Muscle of arm (tissue), 1 donor: ENCODE measurements at regions not wholly inside any gene's neighbourhood (a gene's known extent, or its start where the extent isn't known, plus 50 kb on each side); places are given as distances from the start of the nearest gene placed in this dataset.
"Not testable (repeated sequence)": the region's sequence is repeated elsewhere in the genome, so short reads cannot be mapped to it uniquely, and the experiment has no call there.

Source experiments
- DNase-seq: peaks from one replicate; pipeline ENCODE4 v3.0.0-alpha.2; 2013

DNA sequence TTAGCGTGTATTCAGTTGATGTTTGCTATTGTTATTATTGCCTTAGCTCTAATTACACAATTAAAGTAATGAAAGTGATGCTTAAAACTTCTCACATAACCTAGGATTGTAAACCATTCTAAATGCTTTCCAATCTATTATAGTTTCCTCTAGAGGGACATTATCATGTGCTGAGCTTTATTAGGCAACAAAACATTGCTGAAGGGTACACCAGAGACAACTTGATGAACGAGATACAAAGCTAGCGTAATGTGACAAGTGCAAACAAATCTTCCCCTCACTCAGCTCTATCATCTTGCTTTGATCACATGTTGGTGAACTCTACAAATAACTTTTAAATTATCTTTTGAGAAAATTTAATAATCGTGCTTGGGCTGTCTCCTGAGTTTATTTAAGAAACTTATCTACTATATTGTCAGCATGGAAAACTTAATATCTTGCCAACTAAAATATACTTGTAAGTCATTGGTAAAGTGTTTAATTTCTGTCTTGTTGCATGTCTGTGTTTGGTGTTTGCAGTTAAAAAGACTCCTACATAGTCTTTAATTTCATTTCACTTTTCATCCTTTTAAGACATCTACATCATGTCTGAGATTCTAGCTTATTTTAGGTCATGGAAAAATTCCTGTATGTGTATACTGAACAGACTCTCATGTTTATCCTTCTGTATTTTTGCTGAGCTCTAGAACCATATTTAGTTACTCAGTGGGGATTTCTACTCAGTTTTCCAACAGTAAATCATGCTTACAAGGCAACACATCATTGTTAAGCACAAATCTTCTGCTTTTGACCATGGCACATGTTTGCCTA is 104.2 kb upstream of the ADAMTS5 start:
- DNase-seq, result no peak

DNA sequence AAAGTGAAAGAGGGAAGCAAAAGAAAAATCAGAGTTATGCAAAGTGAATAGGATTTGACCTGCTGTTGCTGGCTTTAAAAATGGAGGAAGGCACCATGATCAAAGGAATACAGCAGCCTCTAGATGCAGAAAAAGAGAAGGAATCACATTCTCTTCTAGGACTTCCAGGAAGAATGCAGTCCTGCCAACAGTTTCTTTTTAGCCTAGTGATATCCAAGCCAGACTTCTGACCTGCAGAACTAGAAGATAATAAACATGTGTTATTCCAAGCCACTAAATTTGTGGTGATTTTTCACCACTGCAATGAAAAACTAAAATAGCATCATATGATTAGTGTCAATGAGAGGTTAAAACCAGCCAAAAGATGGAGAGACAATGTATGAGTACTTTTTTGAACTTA is 101.9 kb upstream of the ADAMTS5 start:
- no peak for DNase-seq

DNA sequence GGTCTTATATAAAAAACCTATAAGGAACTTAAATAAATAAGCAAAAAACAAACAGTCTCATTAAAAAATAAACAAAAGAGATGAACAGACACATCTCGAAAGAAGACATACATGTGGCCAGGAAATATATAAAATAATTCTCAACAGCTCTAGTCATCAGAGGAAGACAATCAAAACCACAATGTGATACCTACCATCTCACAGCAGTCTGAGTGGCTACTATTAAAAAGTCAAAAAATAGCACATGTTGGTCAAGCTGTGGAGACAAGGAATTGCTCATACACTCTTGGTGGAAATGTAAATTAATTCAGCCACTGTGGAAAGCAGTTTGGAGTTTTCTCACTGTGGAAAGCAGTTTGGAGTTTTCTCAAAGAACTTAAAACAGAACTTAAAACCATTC is 100.3 kb upstream of the ADAMTS5 start:
- DNase-seq, result no peak

DNA sequence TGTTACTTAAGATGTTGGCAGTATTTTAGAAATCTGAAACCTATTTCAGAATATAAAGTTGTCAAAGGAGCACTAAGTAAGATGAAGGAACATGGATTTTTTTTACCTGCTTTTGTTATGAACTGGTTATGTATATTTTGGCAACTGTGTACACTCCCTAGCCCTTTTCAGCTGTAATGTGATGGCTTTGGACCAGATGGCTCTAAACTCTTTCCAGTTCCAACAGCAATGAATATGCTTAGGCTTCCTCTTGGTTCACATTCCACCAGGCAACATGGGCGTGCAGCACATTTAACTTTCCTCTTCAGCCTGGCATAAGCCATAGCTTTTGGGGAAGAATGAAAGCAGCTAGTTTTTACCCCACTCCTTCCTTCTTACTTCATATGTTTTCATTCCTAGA is 95.6 kb upstream of the ADAMTS5 start:
- no peak for DNase-seq

DNA sequence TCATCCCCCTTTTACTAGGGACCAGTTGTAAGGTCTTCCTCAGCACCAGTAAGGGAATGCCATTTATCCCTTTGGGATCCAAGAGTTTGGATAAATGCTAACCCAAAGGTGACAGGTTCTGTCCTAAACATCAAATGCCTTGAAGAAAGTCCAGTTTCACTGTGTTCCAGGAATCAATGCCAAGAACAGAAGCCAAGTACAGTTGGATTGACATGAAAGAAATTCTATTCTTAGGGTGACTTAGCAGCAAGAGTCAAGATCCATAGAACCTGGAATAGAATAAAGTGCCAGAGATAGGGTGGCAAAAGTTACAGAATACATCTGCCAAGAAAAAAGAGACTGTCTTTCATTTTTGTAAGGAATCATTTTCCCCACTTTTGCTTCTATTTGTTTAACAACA is 94.9 kb upstream of the ADAMTS5 start:
- no peak for DNase-seq

DNA sequence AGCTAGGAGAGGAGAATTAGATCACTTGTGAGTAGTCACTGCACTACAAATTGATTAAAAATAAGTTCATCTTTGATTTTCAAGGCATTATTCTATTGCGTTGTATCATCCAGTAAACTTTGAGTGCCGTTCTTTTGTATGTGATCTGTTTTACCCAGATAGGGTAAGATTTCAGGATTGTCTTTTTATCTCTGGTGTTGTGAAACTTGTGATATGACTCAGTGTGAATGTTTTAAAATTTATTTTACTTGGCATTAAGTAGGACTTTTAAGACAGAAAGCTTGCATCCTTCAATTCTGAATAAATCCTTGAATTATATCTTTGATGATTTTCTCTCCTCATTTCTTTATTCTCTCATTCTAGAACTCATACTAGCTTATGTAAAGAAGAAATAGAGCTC is 93.3 kb upstream of the ADAMTS5 start:
- no peak for DNase-seq

DNA sequence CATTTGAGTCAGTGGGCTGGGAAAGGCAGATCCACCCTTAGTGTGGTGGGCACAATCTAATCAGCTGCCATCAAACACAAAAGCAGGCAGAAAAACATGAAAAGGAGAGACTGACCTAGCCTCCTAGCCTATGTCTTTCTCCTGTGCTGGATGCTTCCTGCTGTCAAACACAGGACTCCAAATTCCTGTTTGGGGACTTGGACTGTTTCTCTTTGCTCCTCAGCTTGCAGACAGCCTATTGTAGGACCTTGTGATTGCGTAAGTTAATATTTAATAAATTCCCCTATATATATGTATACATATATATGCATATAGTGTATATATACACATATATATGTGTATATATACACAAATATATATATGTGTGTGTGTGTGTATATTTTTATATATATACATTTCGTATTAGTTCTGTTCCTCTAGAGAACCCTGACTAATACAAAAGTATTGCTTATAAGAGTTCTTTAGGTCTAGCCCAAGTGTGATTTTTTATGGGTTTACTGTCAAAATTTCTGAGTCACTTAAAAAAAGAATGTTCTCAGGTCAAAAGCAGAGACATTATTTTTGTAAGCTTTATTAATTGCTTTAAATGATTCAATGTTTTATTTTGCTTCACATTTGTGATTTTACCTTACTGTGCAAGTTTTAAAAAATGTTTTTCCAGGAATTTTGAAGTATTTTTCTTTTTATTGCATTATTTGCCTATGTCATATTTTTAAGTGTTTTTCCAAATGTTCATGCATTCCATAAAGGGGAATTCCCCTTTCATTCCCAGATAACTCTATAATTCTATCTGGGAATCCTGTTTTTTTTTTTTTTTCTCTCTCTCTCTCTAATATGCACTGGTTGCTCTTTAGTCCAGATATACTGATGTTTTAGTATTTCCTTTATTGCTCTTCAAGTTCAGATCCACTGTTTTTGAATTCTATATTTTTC is 92.1 kb upstream of the ADAMTS5 start:
- DNase-seq, result no peak

DNA sequence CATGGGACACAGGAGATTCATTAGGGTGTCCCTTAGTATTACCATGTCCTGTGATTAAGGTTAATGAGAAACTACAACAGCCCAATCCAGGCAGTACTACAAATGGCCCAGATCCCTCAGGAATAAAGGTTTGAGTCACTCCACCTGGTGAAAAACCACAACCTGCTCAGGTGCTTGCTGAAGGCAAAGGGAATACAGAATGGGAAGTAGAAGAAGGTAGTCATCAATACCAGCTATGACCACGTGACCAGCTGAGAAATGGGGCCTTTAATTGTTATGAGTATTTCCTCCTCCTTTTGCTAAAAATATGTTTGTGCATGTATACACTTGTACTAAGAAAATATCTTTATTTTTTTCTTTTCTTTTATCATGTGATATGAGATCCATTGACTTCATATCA is 91.1 kb upstream of the ADAMTS5 start:
- DNase-seq, result no peak

DNA sequence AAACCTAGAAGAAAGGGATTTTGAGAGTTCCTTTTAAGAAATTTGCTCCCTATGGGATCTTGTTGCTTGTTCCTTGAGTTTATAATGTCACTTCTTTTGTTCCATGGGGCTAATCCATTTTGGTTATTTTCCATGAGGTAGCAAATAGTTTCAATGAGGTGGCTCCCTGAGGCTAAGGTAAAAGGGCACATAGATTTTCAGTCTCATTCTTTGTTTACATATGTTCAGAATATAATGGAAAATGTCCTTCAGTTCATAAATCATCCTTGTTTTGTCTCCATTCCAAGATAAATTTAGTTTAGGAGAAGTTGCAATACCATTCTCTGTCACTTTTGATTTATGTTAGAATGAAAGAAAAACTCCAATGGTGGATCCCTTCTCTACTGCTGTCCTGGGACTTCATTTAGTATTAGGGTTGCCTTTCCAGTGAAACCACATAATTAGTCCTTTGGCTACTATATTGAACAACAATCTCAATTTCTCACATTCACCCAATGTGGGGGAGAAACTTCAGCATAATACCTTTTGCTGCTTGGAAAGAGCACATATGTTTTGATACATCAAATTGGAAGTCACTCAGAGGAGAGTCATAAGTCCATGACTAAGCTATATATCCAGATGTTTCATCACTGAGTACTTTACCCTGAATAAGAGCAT is 80.9 kb upstream of the ADAMTS5 start:
- DNase-seq, result no peak

DNA sequence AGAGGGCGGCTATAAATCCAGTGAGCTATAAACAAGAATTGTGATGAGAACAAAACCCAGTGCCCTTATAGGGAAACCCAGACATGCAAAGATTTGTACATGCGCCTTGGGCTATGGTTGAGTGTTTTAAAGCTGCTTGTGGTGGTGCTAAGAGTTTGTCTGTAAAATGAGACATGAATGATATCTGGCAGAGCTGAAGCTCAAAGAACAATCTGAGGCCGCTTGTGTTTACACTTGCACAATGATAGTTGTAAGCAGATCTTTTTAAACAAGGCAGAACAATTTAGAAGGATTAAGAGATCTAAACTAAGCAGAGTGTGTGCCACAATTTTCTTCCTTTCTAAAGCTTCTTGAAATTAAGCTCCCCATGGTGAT is 80.4 kb upstream of the ADAMTS5 start:
- no peak for DNase-seq

DNA sequence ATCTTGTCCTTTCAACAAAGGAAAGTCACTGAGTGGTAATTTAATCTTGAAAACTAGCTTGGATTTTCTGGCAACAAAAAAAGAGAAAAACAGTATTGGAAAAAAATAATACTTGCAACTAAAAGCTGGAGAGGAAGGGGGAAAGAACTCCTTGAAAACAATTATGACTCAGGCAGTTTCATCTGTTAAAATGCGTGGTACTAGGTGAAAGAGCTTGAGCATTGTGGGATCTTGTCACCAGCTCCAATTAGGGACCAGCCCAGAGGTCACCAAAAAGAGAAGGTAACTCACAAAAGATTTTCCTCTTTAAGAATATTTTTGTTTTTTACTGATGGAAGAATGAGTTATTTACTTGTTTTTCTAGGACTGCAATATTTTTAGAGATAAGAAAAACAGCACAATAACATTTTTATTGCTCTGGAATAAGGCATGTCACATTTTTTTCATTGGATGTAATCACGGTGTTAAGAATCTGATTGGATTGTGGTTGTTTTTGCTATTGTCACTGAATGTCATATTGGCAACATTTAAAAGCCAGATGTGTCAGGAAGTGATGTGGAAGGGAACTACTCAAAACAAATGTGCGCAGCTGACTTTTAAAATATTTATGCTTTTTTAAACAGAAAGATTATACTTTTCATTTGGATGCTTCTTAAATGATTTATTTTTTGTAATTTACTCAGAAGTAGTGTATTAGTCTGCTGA is 78.5 kb upstream of the ADAMTS5 start:
- no peak for DNase-seq

DNA sequence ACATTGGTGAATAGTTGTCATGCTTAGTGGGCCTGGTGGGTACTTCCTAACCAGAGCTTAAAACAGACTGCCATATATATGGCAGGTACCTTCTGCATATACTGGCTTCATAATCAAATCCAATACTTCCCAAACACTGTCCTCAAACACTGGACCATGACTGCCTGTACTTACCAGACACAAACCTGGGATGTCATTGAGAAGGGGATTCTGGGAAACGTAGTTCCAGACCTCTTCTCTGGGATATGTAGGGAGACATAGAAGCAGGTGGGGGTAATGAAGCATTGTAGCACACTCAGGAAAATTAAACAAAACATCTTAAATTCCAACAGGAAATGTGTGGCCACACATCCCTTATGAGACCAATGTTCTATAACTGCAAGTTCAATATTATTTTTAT is 76.5 kb upstream of the ADAMTS5 start:
- DNase-seq, result no peak

DNA sequence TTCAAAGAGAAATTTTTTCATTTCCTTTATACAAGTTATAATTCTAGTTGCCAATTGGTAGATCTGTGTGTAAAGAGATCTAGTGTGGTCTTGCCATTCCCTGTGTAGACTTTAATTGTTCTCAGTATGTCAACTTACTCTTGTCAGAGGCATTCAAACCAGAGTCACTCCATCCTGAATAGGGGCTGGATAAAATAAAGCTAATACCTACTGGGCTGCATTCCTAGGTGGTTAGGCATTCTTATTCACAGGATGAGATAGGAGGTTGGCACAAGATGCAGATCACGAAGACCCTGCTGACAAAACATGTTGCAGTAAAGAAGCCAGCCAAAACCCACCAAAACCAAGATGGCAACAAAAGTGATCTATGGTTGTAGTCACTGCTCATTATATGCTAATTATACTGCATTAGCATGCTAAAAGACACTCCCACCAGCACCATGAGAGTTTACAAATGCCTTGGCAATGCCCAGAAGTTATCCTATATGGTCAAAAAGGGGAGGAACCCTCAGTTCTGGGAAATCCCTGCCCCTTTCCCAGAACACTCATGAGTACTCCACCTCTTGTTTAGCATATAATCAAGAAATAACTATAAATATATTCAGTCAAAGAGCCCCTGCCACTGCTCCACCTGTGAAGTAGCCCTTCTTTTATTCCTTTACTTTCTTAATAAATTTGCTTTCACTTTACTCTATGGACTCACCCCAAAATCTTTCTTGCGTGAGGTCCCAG is 74.0 kb upstream of the ADAMTS5 start:
- no peak for DNase-seq

DNA sequence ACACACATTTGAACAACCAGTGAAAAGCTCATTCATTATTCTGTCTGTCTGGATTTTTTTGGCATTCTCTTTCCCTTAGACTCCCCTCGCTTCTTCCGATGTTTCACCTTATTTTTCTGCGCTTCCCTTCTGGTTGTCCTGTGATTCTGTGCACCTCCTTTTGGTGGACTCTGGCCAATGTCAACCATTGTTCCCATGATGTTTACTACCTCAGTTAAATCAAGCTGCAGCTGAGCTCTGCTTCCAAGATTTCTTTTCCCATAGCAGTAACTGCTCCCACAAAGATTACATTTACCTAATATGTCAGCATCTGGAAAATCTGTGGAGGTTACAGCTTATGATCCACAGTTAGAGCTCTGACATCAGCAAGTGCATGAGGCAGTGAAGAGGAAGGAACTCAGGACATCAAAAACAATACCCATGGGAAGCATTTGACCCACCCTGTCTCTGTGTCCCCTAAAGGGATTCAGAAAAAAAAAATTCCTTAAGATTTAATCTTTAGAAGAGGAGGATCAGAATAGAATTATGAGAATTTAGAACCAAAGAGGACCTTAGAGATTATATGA is 69.9 kb upstream of the ADAMTS5 start:
- DNase-seq, result no peak

DNA sequence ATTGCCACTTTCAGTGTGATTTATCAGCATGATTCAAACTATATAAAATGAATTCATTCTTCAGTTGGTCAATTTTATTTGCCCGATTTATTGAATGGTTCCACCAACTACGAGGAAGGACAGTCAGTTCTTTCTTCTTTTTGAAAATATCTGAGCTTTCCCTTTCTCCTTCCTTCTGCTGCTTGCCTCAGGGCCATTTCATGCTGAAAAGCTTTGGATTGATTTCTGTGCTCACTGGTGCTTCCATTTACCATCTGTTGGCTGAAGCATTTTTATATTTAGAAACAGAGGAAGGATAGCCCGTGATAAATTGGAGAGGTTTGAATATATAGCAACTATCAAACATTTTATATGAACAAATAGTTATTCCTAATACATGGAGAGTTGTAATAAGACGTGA is 68.9 kb upstream of the ADAMTS5 start:
- no peak for DNase-seq

DNA sequence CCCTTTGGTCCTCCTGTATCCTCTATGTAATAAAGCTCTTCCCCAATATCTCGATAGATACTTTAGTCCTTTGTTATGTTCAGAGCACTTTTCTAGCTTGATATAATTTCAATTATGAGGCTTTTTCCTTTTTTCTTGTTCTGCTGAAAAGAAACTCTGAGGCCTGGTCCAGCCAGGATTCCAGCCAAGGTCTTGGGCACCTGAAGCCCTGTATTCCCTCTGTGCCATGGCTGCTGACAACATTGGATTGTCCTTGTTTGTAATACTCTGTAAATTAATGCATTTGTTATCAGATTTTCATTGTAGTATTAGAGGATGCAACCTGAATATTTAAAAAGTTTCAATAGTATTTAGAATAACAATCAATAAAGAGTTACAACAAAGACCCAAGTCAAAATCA is 67.9 kb upstream of the ADAMTS5 start:
- DNase-seq, result no peak

DNA sequence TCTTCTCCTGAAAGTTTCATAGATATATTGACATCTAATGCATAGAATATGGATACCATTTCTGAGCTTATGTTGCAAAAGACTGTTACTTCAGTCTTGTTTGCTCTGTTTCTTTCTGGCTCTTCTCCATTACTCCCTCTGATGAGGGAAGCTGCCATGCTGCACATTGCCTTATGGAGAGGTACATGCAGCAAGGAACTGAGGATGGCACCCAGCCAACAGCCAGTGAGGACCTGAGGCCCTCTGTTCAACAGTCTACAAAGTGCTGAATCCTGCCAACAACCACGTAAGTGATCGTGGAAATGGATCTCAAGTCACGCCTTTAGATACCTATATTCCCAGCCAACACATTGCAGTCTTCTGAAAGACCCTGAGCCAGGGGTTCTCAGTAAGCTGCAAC is 66.6 kb upstream of the ADAMTS5 start:
- DNase-seq, result no peak

DNA sequence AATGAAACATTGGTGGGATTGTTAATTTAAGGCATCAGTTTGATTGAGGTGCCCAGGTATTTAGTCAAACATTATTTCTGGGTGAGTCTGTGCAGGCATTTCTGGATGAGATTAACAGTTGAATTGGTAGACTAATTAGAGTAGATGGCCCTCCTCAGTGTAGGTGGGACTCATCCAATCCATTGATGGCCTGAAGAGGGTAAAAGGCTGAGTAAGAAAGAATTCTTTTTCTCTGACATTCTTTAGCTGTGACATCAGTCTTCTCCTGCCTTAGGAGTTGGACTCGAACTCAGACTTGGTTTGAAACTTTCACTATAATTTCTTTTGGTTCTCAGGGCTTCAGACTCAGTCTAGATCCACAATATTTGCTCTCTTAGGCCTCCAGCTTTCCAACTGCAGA is 59.6 kb upstream of the ADAMTS5 start:
- no peak for DNase-seq

DNA sequence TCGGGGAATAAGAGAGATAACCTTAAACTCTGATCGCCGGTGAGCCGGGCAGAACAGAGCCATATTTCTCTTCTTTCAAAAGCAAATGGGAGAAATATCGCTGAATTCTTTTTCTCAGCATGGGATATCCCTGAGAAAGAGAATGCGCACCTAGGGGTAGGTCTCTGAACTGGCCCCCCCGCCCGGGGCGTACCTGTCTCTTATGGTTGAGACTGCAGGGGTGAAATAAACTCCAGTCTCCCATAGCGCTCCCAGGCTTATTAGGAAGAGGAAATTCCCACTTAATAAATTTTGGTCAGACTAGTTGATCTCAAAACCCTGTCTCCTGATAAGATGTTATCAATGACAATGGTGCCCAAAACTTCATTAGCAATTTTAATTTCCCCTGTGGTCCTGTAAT is 58.8 kb upstream of the ADAMTS5 start:
- DNase-seq, result not testable (repeated sequence)

DNA sequence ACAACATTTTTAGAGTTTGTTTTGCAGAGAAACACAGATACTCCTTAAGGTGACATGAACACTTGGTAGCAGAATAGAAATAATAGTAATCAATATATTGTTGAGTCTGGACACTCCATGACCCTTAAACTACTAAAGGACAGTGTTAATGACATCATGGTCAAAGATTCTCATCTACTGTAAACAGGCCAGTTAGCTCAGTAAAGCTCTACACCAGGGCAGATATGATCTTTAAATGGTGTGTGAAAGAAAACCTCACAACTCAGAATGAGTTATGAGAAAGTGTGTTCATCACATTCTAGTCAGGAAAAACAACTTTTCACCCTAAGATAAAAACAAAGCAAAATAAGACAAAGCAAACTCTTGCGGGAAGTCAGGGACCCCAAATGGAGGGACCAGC is 58.1 kb upstream of the ADAMTS5 start:
- no peak for DNase-seq

DNA sequence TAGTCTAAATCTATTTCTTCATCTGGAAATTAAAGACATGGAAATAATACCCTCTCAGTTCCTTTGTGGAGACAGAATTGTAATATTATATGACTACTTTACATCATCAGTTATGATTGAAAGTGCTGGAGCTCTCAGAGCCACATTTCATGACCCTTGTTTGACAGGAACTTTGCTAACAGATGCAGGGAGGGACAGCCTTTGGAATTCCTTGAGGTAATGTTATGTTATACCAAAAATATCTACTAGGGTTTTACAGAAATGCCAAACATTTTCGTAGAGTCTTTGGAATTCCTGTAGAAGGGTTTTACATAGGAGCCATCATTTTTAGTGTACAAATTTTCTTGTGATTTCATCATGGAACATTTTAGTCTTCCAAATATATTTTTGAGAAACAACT is 57.4 kb upstream of the ADAMTS5 start:
- DNase-seq, result peak; percentile 43
